ENCODE measurements at regions not wholly inside any gene's neighbourhood (a gene's known extent, or its start where the extent isn't known, plus 50 kb on each side); places are given as distances from the start of the nearest gene placed in this dataset.

GRCh38 chr3:69568458-69568857, 170.8 kb upstream of the MITF start:
- DNase-seq: no peak

GRCh38 chr3:69567710-69568052, 171.6 kb upstream of the MITF start:
- DNase-seq: no peak

GRCh38 chr3:69567023-69567709, 172.1 kb upstream of the MITF start:
- no peak for DNase-seq

- no peak for DNase-seq
Measured at GRCh38 chr3:69566275-69566674, 173.0 kb upstream of the MITF start.

- DNase-seq: no peak
Measured at GRCh38 chr3:69565316-69565715, 173.9 kb upstream of the MITF start.

GRCh38 chr3:69563981-69564380, 175.3 kb upstream of the MITF start:
- DNase-seq: no peak

GRCh38 chr3:69563151-69563550, 176.1 kb upstream of the MITF start:
- DNase-seq: no peak

- DNase-seq: no peak
Measured at GRCh38 chr3:69562020-69562419, 176.1 kb upstream of the FRMD4B start.

GRCh38 chr3:69560818-69561217, 174.9 kb upstream of the FRMD4B start:
- no peak for DNase-seq

GRCh38 chr3:69560116-69560515, 174.2 kb upstream of the FRMD4B start:
- no peak for DNase-seq

- peak in 3 of 14 donors; percentile 12 to 14 (median 13) for DNase-seq
Measured at GRCh38 chr3:69558912-69559311, 173.0 kb upstream of the FRMD4B start.

GRCh38 chr3:69554576-69554975, 168.7 kb upstream of the FRMD4B start:
- DNase-seq: no peak

GRCh38 chr3:69553888-69554287, 168.0 kb upstream of the FRMD4B start:
- DNase-seq: no peak

- no peak for DNase-seq
Measured at GRCh38 chr3:69547461-69547880, 161.6 kb upstream of the FRMD4B start.

- no peak for DNase-seq
Measured at GRCh38 chr3:69542805-69543429, 157.0 kb upstream of the FRMD4B start.

GRCh38 chr3:69542089-69542804, 156.4 kb upstream of the FRMD4B start:
- peak in 12 of 14 donors; percentile 27 to 83 (median 63) for DNase-seq

- peak in 4 of 14 donors; percentile 26 to 50 (median 40) for DNase-seq
Measured at GRCh38 chr3:69541711-69542088, 155.8 kb upstream of the FRMD4B start.

GRCh38 chr3:69540706-69541581, 155.1 kb upstream of the FRMD4B start:
- peak in 4 of 14 donors; percentile 12 to 33 (median 22) for DNase-seq

GRCh38 chr3:69539134-69539533, 153.2 kb upstream of the FRMD4B start:
- no peak for DNase-seq

- DNase-seq: no peak
Measured at GRCh38 chr3:69538281-69538680, 152.4 kb upstream of the FRMD4B start.

GRCh38 chr3:69536306-69537020, 150.6 kb upstream of the FRMD4B start:
- DNase-seq: no peak

GRCh38 chr3:69535613-69536012, 149.7 kb upstream of the FRMD4B start:
- DNase-seq: no peak

Data from C1 segment of cervical spinal cord (tissue), 14 donors.